CD4-positive, alpha-beta T cell treated with Interleukin-15 for 1 hour (primary cell): ENCODE measurements at regions not wholly inside any gene's neighbourhood (a gene's known extent, or its start where the extent isn't known, plus 50 kb on each side); places are given as distances from the start of the nearest gene placed in this dataset.
A peak's percentile ranks its signal among the peaks of the same experiment; 100 is the strongest.

Experiments used
- DNase-seq: peaks from one replicate; pipeline ENCODE4 v3.0.0-alpha.2; 2020

DNA sequence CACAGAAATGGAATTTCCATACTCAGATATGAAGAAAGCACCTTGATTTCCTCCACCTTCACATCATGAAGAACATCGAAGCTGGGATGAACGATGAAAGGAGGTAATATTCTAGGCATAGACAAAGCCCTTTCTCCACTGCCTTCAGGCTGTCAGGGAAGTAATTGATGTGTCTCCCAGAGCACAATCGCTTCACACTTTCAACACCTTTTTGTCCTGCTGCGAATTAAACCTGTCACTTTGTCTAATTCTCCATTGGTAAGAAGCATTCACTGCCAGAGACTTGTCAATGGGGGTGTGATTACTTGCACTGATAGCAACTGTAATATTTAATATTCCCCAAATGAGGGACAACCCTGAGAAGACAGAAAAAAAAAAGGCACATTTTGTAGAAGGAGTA, 260.1 kb downstream of the ETS1 start:
- DNase-seq: no peak

DNA sequence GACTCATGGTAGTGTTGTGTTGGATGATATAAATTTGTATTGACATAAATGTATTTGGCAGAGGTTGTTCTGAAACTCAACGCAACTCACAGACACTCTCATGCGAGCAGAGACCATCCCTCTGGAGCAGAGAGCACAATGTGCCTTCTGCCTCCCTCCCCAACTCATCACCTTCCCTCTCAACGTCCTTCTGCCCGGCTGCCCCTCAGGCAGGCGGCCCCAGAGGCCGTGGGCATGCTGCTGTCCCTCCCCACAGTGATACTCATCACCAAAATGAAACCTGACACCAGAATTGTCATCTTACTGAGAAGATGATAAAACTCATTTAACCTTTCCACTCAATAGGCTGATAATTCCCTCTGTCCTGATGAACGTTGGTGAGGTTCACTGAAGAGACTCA, 260.6 kb downstream of the ETS1 start:
- DNase-seq: no peak

DNA sequence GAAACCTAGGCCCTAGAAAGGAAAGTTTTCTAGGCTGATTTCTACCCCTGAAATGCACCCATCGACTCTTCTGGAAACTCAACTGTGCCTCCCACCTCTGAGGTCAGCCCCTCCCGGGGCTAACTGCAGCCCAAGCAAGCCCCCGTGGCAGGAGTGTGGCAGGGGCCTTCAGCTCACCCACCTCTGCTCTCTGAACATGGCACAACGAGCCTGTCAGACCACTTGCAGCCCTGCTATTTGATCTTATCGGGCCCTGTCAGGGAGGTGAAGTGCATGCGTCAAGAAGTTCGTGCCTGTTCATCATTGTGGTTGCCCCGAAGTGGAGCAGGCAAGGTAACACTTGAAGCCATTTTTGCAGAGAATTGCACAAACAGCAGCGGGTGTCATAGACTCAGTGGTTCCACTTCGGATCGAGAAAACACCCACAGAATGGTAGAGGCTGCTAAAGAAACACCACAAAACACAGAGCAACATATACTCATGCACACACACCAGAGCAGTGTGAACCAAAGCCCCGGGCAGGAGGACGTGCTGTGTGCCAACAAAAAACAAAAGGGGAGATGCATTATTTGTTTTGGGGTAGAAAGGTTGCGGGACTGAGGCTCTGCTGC, 262.7 kb downstream of the ETS1 start:
- DNase-seq: peak; percentile 90

DNA sequence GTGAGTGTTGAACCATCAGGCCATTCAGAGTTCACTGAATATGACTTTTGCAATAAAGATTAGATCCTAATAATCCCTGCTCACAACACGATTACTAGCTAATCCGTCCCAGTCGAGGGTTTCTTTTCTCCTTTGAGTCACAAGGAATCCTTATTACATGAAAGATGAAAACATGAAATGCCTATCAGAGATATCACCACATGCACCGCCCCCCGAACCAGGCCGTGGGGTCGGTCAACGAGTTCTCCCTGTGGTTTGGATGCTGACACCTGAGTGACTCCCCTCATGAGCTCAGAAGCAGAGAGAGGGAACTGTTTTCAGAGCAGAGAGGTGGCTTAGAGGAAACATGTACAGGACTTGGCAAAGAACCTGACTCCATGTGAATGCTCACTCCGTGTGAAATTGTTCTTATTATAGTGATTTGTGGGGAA, 263.3 kb downstream of the ETS1 start:
- peak; percentile 55 for DNase-seq

DNA sequence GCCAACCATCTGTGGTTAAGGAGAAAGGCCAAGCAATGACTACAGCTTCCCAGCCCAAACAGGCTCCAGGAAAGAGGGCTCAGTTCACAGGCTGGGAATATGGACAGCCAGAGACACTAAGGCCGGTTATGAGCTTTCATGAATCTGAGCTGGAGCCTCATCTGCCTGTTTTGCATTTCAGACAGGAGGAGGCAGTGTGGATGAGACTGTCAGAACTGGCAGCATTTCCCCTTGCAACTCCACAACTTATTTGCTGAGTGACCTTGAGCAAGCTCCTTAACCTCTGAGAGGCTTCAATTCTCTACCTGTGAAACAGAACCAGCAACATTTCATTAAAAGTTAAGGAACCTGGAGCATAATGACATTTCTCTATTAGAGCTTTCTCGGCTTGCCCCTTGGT, 264.0 kb downstream of the ETS1 start:
- DNase-seq: peak; percentile 64

DNA sequence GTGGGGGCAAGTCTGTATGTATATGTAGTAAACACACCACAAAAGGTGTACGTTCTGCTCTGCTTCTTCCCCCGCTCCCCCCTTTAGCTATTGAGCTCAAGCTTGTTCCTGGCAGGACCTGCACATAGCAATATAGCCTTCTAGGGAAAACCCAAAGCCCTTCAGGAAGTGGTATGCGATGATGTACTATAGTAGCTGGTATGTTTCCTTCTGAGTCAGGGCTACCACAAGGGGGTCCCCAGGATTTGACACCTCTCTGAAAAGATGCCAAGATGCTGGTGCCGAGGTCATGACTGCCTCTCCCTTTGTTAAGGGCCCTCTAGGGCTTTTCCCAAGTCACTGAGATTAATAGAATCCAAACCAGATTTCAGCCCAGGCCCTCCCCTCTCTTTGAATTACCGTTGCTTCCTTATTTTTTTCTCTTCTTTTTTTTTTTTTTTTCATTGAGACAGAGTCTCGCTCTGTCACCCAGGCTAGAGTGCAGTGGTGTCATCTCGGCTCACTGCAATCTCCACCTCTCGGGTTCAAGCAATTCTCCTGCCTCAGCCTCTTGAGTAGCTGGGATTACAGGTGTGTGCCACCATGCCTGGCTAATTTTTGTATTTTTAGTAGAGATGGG, 268.4 kb downstream of the ETS1 start:
- DNase-seq: peak; percentile 86

DNA sequence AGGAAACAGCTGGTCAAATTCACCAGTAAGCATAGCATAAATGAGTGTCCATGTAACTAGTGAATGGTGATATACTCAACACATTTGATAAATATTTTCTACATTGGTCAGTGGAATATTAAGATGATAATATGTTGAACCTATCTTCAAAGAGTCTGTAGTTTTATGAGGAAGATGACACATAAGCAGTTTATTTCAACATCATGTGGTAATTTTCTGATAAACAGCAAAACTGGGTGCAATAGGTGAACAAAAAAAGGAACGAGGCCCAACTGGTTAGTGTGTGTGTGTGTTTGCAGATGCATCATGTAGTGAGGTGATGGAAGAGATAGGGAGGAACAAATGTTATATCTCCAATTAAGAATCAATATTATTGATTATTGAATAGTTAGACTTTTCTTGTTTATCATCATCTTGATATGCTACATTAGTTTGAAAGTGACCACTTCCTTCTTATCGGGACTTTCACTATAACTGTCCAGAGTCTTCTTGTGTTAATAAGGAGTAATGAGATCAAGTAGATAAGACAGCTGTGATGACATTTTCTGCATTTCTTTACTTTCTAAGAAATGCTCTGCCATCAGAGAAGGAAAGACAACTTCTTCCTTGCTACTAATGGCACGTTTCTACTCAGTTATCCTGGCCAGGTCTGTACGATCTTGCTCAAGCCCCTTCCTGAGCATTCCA, 270.7 kb downstream of the ETS1 start:
- no peak for DNase-seq

DNA sequence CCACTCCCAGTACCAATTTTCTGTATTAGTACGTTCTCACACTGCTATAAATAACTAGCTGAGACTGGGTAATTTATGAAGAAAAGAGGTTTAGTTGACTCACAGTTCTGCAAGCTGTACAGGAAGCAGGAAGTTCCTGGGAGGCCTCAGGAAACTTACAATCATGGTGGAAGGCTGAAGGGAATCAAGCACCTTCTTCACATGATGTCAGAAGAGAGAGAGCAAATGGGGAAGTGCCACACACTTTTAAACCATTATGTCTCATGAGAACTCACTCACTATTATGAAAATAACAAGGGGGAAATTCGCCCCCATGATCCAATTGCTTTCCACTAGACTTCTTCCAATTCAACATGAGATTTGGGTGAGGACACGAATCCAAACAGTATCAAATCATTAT, 271.4 kb downstream of the ETS1 start:
- DNase-seq: no peak

DNA sequence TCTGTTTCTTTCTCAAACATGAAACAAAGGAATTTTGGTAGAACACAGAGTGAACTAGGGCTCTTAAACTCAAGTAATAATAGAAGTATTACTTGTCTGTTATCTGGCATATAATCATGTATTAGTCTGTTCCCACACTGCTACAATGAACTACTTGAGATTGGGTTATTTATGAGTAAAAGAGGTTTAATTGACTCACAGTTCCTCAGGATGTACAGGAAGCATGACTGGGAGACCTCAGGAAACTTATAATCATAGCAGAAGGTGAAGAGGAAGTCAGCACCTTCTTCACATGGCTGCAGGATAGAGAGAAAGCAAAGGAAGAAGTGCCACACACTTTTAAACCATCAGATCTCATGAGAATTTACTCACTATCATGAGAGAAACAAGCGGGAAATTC, 273.4 kb downstream of the ETS1 start:
- no peak for DNase-seq

DNA sequence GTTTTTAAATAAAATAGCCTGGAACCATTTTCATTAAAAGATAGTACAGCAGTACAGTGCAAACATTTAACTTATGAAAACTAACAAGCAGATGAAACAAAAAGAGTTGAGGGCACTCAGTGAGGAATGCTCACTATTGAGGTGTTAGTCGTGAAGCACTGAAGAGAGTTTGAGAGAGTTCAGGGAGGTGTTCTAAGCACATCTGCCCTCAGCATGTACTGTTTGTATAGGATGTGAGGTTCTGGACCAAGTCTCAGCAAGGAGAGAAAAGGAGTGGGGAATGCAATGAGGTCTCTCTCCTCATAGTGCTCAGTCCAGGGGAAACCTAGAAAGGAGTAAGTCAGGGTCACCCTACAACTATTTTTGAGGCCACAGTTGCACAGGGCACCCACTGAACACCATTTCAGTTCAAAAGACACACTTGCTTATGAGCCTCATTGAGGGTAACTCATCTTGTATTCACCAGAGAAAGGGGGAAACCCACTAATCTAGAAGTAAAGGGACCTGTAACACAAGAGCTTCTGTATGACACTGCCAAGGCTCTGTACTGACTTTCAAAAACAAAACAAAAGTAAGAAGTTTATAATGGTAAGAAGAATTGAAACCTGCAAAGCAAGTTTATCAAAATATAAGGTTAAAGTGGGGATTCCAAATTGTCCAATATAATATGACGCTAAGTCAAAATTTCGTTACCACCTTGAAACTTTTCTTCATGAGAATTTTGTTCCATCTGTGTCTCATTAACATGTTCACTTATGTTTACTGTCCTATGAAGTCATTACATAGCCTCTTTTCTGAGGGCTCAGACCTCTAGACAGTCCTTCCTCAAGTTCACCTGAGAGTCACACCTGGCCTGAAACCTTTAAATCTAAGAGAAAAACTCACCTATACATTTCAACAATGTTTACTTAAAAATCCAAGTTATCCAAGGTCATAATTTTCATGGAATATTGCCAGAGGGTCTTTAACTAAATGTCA, 275.3 kb downstream of the ETS1 start:
- DNase-seq: no peak

DNA sequence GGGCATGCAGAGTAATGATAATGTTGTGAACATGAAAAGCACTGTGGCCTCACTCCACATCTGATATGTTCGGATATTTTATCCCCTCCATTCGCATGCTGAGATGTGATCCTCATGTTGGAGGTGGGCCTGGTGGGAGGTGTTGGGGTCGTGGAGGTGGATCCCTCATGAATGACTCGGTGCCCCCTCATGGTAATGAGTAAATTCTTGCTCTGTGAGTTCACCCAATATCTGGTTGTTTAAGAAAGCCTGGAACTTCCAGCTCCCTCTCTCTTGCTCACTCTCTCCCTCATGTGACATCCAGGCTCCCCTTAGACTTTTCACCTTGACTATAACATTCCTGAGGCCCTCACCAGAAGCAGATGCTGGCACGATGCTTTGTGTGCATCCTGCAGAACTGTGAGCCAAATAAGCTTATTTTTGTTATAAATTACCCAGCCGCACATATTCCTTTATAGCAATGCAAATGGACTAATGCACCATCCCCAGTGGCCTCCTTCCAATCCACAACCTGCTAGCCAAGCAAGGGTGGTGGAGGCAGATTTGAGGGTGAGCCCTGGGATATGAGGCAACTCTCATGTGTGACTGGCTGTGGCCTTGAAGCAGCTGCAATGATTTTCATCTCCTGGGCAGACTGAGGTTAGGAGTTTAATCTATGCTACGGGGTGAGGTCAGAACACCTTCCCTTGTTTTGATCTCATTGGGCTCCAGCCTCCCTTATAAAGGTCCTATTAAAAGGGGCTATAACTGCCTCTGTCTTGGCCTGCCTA, 276.5 kb downstream of the ETS1 start:
- DNase-seq: no peak

DNA sequence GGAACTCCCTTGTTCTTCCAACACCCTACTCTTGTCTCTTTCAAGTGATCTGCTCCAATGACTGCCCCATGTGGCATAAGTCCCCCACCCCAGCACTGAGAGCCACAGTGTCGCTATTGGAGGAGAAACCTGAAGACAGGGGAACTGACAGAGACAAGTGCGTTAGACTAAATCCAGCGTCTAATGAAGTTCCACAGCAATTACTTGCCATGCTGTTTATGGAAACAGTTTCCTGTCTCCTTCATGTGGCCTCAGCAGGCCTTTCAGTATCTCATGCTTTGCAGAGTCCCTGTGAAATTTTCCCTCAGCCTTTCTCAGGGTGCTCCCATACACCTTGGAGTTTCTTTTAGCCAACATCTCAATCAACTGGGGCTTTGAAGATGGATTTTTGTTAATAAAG, 277.4 kb downstream of the ETS1 start:
- no peak for DNase-seq

DNA sequence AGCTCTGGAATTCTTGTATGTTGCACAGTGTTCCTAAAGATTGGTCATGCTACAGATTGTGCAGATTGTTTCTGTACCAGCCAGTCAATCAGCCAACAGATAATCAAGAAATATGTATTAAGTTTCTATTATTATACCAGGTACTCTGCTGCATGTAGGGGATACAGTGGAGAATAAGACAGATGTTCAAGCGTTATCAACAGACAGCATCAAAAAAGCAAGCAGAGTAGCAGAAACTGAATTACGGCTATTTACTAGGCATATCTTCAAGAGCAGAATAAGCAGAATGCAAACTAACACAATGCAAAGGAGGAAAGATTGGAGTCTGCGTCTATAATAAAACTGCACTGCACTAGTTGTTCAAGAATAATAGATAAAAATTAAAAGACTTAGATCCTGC, 278.6 kb downstream of the ETS1 start:
- no peak for DNase-seq

DNA sequence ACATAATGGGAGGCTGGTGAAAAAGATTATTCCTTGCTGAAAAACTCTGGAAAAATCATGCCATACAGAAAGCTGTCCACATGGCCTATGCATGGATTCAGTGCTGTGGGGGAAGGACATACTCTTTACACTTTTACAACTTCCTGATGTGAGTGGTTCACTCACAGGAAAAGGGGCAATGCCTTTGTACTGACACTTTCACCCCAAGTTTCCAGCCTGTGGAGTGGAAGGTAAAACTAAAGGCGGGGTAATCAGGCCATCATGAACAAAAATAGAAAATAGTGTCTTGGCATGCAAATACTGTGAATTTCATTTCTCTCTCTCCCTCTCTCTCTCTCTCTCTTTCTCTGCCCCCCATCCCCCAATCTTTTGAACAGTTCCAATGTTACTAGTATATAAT, 281.8 kb downstream of the ETS1 start:
- no peak for DNase-seq

DNA sequence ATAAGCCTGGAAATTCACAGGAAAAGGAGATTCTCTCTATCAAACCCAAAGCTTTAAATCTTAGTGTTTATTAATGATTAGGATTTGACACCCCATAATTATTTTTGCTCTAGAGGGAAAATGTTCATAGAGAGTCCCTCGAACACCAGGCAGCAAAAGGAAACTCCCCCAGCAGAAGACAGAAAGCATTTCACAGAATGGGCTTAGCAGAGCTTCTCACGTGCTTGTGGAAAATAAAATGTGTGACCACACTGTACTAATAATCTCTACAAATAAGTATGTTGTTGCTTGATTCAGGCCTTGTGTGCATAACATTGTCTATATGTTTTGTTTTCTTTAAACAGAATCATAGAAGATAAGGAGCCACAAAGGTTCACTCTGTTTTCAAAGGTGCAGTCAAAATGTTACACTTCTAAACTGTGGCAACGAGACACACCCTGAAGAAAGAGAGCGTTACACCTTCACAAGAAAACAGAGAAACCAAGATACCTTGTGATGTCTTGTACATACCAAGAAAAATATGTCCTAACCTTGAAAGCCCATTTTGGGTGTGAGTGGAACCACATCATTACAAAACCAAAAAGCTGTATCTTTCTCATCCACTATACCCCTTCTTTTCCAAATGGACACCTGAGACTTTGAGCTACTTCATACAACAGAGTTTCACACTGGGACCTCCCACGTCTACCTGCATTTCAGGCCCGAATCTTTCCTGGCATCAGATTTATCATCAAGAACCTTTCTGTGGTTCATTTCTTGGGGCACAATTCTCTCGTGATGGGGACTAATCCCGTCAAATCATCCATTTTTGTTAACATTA, 282.5 kb downstream of the ETS1 start:
- DNase-seq: peak; percentile 50

DNA sequence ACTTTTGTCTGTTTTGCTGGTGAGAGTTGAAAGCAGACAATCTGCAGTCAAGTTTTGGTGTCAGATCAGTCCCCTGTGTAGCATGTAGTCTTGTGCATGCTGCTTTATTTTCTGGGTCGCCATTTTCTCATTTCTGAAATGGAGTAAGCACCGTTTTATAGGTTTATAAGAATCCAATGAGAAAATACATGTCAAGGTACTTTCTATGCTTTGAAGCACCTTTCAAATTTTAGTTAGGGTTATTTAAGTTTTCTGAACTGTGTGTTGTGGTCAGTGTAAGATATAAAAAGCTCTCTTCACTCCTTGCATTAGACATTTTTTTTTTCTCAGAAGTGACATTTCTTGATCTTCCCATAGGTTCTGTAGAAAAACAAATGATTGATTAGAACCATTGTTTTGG, 283.2 kb downstream of the ETS1 start:
- no peak for DNase-seq

DNA sequence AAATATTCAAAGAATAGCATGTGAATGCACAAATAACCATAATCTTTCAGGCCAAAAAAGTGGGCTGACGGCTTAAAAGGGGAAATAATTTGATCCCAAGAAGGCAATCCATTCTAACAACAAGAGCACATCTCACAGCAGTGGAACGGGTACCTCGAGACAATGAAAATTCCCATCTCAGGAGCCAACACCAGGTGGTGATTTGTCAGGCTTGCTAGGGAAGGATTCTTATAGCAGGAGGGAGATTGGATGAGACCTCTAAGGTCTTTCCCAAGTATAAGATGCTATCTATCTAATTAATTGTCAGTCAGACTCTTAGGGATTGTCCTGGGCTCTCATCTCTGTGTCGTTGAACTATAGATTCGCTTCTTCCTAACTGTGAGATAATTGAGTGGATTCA, 284.0 kb downstream of the ETS1 start:
- no peak for DNase-seq

DNA sequence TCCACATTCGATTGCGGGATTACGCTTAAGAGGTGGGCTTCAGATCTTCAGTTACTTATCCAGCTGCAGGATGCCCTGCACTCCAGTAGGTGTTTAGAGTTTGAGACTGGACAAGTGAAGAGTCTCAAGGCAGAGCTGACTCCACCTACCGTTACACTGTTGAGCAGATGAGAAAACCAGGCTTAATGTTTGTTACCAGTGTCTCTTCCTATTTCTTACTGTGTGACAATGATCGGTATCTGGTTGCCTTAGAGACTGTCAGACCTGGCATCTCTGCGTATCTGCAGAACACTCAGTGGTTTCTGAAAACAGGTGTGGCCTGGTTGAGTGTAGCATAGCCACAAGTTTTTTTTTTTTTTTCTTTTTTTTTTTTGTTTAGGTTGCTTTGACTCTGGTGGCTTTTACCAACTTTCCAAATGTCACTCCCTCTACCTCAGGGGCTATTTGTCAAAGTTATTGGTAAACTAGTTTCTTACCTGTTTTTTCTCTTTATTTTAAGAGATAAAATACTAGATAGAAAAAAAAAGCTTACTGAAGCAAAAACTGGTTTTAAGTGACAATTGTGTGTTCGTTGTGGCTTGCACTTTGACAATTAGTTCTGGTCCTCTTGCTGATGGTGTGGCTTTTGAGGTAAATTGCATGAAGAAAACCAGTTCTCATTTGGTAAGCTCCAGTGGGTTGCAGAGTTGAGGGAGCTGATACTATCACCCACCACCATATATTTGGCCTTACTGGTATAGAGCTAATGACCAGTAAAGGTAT, 284.8 kb downstream of the ETS1 start:
- peak; percentile 94 for DNase-seq

DNA sequence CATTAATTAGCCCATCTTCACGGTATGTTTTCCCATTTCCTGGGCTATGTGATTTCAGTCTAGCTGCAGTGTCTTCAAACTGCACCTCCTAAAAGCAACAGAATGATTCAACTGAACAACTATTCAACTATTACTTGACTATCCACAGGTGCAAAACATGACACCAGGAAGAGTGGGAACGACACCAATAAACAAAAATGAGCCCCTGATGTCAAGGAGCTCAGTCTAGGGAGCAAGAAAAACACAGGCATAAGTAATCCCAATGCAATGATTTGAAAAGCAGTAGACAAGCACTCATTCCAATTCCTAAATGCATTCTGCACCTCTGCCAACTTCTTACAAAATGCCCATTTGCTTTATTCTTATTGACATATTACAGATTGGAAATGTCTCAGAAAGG, 285.6 kb downstream of the ETS1 start:
- DNase-seq: no peak

DNA sequence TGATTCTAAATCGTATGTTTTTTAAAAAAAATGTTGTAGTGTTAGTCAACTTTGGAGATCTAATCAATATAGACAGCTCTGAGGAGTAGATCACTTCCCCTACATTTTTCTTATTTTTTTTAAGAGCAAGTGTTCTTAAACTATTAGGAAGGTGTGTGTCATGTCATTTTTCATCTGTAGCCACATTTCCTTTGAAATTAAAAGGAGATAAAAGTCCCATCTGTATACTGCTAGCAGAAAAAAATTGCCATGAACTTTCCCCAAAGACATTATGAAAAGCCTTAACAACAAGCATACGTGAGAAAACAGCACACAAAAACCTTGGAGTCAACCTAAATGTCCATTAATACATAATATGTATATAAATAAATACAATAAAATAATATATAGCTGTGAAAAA, 286.6 kb downstream of the ETS1 start:
- DNase-seq: no peak
